ENCODE measurements at regions not wholly inside any gene's neighbourhood (a gene's known extent, or its start where the extent isn't known, plus 50 kb on each side); places are given as distances from the start of the nearest gene placed in this dataset.

DNA sequence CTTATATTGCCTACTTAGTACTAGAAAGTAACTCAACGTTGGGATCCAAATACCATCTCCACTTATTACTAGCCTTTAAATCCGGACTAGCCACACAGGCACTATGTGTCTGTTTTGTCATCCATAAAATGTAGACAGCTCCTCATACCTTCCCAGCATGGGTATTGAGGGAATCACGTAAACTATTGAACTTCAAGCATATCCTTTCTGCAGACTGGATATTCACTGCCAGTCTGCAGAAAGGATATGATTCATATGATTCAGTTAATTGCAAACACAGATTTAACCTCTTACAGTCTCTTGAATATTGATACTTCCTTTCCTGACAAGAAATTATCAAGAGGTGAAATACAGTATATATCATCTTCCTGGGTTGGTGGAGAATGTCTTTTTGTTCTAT is 186.0 kb downstream of the LEPR start:
- TF ChIP-seq, protein P1, sequence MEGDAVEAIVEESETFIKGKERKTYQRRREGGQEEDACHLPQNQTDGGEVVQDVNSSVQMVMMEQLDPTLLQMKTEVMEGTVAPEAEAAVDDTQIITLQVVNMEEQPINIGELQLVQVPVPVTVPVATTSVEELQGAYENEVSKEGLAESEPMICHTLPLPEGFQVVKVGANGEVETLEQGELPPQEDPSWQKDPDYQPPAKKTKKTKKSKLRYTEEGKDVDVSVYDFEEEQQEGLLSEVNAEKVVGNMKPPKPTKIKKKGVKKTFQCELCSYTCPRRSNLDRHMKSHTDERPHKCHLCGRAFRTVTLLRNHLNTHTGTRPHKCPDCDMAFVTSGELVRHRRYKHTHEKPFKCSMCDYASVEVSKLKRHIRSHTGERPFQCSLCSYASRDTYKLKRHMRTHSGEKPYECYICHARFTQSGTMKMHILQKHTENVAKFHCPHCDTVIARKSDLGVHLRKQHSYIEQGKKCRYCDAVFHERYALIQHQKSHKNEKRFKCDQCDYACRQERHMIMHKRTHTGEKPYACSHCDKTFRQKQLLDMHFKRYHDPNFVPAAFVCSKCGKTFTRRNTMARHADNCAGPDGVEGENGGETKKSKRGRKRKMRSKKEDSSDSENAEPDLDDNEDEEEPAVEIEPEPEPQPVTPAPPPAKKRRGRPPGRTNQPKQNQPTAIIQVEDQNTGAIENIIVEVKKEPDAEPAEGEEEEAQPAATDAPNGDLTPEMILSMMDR (IDR thresholded peaks at IDR 0.05), result no peak
- TF ChIP-seq EZH2 (IDR thresholded peaks at IDR 0.05), result no peak

All from neural progenitor cell (in vitro differentiated cells).